BLaER1 treated with 17β-estradiol and CSF1 and Interleukin-3, amounts not matched to agents 10 nM and 100 nM (cell line): ENCODE measurements at regions not wholly inside any gene's neighbourhood (a gene's known extent, or its start where the extent isn't known, plus 50 kb on each side); places are given as distances from the start of the nearest gene placed in this dataset.
"Not testable (repeated sequence)": the region's sequence is repeated elsewhere in the genome, so short reads cannot be mapped to it uniquely, and the experiment has no call there.

Experiments
- H3K27ac ChIP-seq, 11 experiments: shearing (Covaris generic); formaldehyde crosslinking; 2 replicates each; pipeline ENCODE4 v1.8.1; 2022
- H3K27me3 ChIP-seq, 11 experiments: shearing (Covaris generic); formaldehyde crosslinking; 2 replicates each; pipeline ENCODE4 v1.8.1; 2022
- H3K36me3 ChIP-seq, 11 experiments: shearing (Covaris generic); formaldehyde crosslinking; 2 replicates each; pipeline ENCODE4 v1.8.1; 2022
- H3K4me1 ChIP-seq, 10 experiments: shearing (Covaris generic); formaldehyde crosslinking; 2 replicates each; pipeline ENCODE4 v1.8.1; 2022
- H3K4me2 ChIP-seq, 11 experiments: shearing (Covaris generic); formaldehyde crosslinking; 2 replicates each; pipeline ENCODE4 v1.8.1; 2022
- H3K4me3 ChIP-seq, 10 experiments: shearing (Covaris generic); formaldehyde crosslinking; 2 replicates each; pipeline ENCODE4 v1.8.1; 2022
- H3K9ac ChIP-seq, 11 experiments: shearing (Covaris generic); formaldehyde crosslinking; 2 replicates each; pipeline ENCODE4 v1.8.1; 2022
- H3K9me3 ChIP-seq, 11 experiments: shearing (Covaris generic); formaldehyde crosslinking; replicated peaks in 1 of 11; 2 replicates each; pipeline ENCODE4 v1.8.1; 2022
- H4K20me1 ChIP-seq, 11 experiments: shearing (Covaris generic); formaldehyde crosslinking; 2 replicates each; pipeline ENCODE4 v1.8.1; 2022

DNA sequence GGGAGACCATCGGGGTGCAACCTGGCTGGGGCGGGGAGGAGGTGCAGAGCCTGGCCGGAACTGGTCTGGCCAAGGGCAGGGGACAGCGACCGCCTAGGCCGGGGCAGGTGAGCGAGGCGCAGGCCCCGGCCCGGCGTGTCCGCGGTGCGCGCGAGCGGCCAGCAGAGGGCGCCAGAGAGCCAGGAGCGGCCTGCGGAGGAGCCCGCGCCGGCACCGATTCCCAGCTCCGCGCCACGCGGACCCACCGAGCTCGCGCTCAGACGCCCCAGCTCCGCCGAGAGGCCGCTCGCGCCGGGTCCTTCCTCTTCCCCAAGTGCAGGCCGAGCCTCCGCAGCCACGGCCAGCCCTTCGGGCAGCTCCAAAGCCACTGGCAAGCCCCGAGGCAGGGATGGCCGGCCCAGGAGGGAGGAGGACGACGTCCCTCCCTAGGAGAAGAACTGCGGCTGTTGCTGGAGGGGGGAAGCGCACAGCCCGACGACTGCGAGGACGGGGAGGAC is 128.9 kb upstream of the HMX1 start:
- not testable (repeated sequence) for H3K4me1 ChIP-seq, H3K36me3 ChIP-seq, H4K20me1 ChIP-seq, H3K9me3 ChIP-seq
- H3K27ac ChIP-seq = peak overlapping the region in 7 of 11 experiments; percentile 42 to 62 (median 55); a peak in 8 of 22 replicates
- peak overlapping the region; percentile 76 to 99 (median 89) for H3K4me2 ChIP-seq
- H3K9ac ChIP-seq = peak overlapping the region; percentile 57 to 81 (median 70); a peak in 19 of 22 replicates
- H3K27me3 ChIP-seq = peaks cover 0 to 20% (median 8%) of the 10 kb centered on the region in 11 experiments; a peak in 11 of 22 replicates
- peak overlapping the region; percentile 46 to 66 (median 56); a peak in 17 of 20 replicates for H3K4me3 ChIP-seq

DNA sequence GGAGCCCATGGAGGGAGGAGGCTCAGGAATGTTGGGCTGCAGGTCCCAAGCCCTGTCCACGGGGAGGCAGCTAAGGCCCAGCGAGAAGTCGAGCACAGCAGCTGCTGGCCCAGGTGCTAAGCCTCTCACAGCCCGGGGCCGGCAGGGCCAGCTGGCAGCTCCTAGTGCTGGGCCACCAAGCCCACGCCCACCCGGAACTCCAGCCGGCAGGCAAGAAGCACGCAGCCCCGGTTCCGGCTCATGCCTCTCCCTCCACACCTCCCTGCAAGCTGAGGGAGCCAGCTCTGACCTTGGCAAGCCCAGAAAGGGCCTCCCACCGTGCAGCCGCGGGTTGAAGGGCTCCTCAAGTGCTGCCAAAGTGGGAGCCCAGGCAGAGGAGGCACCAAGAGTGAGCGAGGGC is 121.3 kb upstream of the HMX1 start:
- H3K9ac ChIP-seq, H4K20me1 ChIP-seq, H3K27me3 ChIP-seq, H3K4me1 ChIP-seq, H3K4me2 ChIP-seq, H3K36me3 ChIP-seq, H3K4me3 ChIP-seq, H3K27ac ChIP-seq: not testable (repeated sequence)
- peaks cover 0 to 13% (median 6%) of the 10 kb centered on the region in 11 experiments; a peak in 8 of 22 replicates for H3K9me3 ChIP-seq

DNA sequence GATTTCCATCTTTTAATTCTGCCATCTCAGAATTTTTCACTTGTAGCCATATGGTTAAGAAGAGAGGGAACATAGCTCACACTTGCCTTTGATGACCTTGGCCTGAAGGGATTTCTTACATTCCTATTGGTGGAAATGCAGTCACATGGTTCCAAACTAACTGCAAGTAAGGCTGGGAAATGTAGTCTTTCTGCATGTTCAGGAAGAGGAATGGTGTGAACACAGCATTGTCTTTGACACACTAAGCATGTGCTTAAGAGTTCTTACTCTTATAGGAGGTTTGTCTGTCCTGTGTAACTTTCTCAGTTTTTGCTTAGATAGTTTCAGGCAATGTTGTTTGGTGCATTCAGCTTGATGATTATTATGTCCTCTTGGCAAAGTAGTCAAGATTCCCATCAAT is 119.8 kb upstream of the HMX1 start:
- not testable (repeated sequence) for H3K36me3 ChIP-seq, H3K4me3 ChIP-seq, H3K4me1 ChIP-seq, H3K27ac ChIP-seq, H3K27me3 ChIP-seq, H3K9ac ChIP-seq, H3K4me2 ChIP-seq, H4K20me1 ChIP-seq
- H3K9me3 ChIP-seq = peaks cover 0 to 13% (median 6%) of the 10 kb centered on the region in 11 experiments; a peak in 8 of 22 replicates

DNA sequence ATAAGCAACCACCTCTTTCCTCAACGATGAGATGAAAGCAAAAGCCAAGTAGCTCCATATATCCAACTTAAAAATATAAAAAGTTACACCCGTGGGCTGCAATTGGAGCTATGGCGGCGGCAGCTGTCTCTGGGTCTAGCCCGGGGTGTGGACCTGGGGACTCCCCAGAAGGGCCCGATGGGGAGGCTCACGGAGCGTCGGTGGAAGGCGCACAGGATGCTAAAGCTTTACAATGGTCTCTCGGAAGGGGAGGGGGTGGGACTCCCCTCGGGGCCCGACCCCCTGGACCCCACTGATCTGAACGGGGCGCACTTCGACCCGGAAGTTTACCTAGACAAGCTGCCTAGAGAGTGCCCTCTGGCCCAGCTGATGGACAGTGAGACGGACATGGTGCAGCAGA is 118.7 kb upstream of the HMX1 start:
- H3K9ac ChIP-seq, H3K27me3 ChIP-seq, H4K20me1 ChIP-seq, H3K4me1 ChIP-seq, H3K4me2 ChIP-seq, H3K4me3 ChIP-seq, H3K27ac ChIP-seq, H3K36me3 ChIP-seq: not testable (repeated sequence)
- H3K9me3 ChIP-seq = peaks cover 0 to 13% (median 6%) of the 10 kb centered on the region in 11 experiments; a peak in 8 of 22 replicates

DNA sequence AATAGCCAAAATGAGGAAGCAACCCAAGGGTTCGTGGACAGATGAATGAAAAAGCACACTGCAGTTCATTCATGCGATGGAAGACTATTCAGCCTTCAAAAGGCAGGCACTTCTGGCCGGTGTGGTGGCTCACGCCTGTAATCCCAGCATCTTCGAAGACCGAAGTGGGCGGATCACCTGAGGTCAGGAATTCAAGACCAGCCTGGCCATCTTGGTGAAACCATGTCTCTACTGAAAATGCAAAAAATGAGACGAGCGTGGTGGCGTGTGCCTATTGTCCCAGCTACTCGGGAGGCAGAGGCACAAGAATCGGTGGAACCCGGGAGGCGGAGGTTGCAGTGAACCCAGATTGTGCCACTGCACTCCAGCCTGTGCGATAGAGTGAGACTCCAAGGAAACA is 114.1 kb upstream of the HMX1 start:
- H3K27me3 ChIP-seq, H3K4me1 ChIP-seq, H3K36me3 ChIP-seq, H3K9ac ChIP-seq, H3K4me2 ChIP-seq, H4K20me1 ChIP-seq, H3K4me3 ChIP-seq, H3K27ac ChIP-seq, H3K9me3 ChIP-seq: not testable (repeated sequence)

DNA sequence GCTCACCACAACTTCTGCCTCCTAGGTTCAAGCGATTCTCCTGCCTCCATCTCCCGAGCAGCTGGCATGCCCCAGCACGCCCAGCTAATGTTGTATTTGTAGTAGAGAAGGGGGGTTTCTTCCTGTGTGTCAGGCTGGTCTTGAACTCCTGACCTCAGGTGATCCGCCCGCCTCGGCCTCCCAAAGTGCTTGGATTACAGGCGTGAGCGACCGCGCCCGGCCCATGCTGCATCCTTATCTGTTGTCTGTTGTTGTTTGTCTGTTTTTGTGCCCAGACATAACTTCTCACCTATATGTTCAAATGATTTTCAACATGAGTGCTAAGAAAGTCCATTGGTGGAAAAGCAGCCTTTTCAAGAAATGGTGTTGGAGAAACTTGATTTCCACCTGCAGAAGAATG is 113.0 kb upstream of the HMX1 start:
- not testable (repeated sequence) for H3K9ac ChIP-seq, H3K4me2 ChIP-seq

DNA sequence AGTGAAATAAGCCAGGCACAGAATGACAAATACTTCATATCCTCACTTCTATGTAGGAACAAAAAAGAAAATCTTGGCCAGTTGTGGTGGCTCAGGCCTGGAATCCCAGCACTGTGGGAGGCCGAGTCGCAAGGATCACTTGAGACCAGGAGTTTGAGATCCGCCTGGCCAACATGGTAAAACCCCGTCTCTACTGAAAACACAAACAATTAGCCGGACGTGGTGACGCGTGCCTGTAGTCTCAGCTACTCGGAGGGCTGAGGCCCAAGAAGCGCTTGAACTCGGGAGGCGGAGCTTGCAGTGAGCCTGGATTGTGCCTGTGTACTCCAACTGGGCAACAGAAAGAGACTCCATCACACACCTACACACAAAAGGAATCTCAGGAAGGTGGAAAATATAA is 112.3 kb upstream of the HMX1 start:
- not testable (repeated sequence) for H3K27ac ChIP-seq, H3K9me3 ChIP-seq, H4K20me1 ChIP-seq, H3K27me3 ChIP-seq, H3K4me2 ChIP-seq, H3K9ac ChIP-seq, H3K4me3 ChIP-seq, H3K4me1 ChIP-seq, H3K36me3 ChIP-seq

More for the DNA sequence above, 113.0 kb upstream of the HMX1 start:
- H3K27me3 ChIP-seq, H3K27ac ChIP-seq, H3K9me3 ChIP-seq, H4K20me1 ChIP-seq, H3K36me3 ChIP-seq, H3K4me3 ChIP-seq, H3K4me1 ChIP-seq: not testable (repeated sequence)

DNA sequence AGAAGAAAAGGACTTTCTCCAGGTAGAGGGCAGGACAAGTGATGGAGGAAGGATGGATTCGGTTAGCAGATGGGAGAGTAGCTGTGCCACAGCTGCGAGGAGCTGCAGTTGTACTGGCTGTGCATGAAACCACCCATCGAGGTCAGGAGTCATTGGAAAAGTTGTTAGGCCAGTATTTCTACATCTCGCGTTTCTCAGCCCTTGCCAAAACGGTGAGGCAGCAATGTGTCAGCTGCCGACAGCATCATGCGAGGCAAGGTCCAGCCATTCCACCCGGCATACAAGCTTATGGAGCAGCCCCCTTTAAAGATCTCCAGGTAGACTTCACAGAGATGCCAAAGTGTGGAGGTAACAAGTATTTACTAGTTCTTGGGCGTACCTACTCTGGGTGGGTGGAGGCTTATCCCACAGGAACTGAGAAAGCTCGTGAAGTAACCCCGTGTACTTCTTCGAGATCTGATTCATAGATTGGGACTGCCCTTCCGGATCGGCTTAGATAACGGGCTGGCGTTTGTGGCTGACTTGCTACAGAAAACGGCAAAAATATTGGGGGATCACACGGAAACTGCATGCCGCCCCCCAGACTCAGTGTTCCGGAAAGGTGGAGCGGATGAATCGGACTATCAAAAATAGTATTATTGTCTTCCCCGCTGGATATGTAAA is 105.0 kb upstream of the HMX1 start:
- H3K4me1 ChIP-seq, H3K4me3 ChIP-seq, H4K20me1 ChIP-seq, H3K27ac ChIP-seq, H3K4me2 ChIP-seq, H3K9me3 ChIP-seq, H3K27me3 ChIP-seq, H3K36me3 ChIP-seq, H3K9ac ChIP-seq: not testable (repeated sequence)

DNA sequence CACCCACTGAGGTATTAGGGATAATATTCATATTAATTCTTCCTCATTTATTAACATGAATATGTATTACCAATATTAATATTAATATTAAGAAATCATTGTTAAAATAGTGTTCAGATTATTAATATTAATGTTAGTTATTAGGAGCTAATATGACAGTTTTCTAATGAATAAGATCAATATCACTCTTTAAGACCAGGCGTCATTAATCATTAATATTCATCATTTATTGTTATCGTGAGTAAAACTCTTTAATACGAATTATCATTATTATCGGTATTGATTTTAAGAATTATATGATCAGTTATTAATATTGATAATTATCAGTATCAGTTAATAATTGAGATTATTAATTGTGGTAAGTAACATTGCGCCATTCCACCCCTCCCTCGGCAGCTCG is 101.0 kb upstream of the HMX1 start:
- H3K27ac ChIP-seq, H3K4me3 ChIP-seq, H3K9me3 ChIP-seq, H3K27me3 ChIP-seq, H3K9ac ChIP-seq, H3K4me1 ChIP-seq, H3K36me3 ChIP-seq, H3K4me2 ChIP-seq, H4K20me1 ChIP-seq: not testable (repeated sequence)

DNA sequence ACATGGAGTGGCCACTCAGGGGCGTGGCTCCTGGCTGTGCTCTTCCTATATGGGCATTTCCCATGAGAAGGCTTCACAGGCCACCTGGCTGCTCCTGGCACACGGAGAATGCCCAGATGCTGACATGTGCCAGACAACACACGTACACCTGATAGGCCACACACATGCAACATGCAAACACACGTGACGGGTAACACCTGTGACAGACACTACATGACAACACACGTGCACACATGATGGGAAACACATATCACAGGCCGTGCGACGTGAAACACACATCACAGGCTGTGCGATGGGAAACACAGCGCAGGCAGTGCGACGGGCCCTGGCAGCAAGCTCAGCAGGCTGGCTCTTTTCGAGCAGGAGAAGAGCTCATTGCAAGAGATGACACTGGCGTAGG is 94.3 kb upstream of the HMX1 start:
- H3K9me3 ChIP-seq, H3K4me3 ChIP-seq, H4K20me1 ChIP-seq, H3K4me2 ChIP-seq, H3K4me1 ChIP-seq, H3K27ac ChIP-seq, H3K9ac ChIP-seq, H3K27me3 ChIP-seq, H3K36me3 ChIP-seq: not testable (repeated sequence)

DNA sequence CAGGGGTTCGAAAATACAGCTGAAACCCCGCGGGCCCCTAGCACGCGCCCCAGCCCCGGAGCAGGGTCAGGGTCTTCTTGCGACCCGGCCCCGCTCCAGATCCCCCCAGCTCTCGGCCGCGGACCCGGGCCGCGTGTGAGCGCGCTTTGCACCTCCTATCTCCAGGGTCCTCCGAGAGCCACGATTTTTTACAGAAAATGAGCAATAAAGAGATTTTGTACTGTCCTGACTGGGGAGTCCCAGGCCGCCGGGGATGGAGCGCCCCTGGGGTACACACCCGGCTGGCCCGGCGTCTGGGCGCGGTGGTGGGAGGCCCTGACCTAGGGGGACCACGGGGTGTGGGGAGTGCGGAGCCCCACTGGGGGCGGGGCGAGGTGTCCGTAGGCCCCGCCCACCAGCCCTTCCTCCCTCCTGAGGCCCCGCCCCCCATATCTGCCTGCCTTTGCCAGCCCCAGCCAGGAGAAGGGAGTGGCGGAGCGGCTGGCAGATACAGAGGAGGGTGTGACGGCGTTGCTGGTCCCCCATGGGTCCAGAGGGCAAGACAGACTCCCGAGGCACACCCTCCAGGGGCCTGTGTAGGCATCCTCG is 92.7 kb upstream of the HMX1 start:
- H3K36me3 ChIP-seq, H3K4me2 ChIP-seq, H3K4me3 ChIP-seq, H3K27me3 ChIP-seq, H3K9ac ChIP-seq, H4K20me1 ChIP-seq, H3K4me1 ChIP-seq, H3K9me3 ChIP-seq, H3K27ac ChIP-seq: not testable (repeated sequence)

DNA sequence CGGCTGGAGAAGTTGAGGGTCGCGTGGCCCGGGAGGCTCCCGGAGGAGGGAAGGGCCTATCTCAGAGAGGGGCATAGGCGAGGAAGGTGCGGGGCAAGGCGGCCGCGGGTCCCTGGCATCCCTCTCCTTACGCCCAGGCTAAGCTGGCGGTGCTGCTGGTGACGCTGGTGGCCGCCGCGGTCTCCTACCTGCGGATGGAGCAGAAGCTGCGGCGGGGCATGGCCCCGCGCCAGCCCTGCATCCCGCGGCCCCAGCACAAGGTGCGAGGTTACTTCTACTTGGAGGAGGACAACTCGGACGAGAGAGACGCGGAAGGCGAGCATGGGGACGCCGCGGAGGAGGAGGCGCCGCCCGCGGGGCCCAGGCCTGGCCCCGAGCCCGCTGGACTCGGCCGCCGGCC is 91.9 kb upstream of the HMX1 start:
- H3K9ac ChIP-seq, H4K20me1 ChIP-seq, H3K27ac ChIP-seq, H3K36me3 ChIP-seq, H3K4me2 ChIP-seq, H3K9me3 ChIP-seq, H3K4me3 ChIP-seq, H3K4me1 ChIP-seq, H3K27me3 ChIP-seq: not testable (repeated sequence)

DNA sequence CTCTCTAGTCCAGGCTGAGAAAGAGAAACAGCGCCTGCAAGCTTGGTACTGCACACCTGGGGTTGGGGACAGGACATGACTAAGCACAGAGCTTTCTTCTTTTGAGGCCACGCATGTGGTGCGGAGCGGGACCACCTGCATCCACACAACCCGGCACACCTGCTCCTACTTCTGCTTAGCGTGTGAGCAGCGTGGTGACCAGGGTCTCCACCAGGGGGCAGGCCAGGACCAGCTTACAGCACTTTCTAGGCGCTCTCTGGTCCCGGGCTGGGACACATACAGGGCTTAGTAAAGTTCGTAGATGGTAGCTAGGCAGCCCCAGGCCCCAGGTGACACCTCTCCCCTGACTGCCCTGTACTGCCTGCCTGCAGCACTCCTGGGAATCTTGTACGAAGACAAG is 89.7 kb upstream of the HMX1 start:
- not testable (repeated sequence) for H3K4me1 ChIP-seq, H3K36me3 ChIP-seq, H3K4me3 ChIP-seq, H3K27ac ChIP-seq, H3K27me3 ChIP-seq, H4K20me1 ChIP-seq, H3K9me3 ChIP-seq, H3K4me2 ChIP-seq, H3K9ac ChIP-seq

DNA sequence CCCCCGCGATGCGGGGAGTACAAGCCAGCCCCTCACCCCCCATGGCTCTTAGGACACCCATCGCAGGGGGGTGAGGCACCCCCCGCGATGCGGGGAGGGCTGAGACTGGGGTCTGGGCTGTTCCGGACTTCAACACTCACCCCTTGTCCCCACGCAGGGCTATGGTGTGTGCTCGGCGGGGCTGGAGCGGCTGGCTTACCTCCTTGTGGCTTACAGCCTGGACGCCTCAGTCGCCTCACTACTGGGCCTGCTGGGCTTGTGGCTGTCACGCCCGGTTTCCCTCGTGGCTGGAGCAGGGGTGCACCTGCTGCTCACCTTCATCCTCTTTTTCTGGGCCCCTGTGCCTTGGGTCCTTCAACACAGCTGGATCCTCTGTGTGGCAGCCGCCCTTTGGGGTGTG is 87.8 kb upstream of the HMX1 start:
- H4K20me1 ChIP-seq, H3K4me1 ChIP-seq, H3K9ac ChIP-seq, H3K27ac ChIP-seq, H3K9me3 ChIP-seq, H3K27me3 ChIP-seq, H3K4me2 ChIP-seq, H3K36me3 ChIP-seq, H3K4me3 ChIP-seq: not testable (repeated sequence)

DNA sequence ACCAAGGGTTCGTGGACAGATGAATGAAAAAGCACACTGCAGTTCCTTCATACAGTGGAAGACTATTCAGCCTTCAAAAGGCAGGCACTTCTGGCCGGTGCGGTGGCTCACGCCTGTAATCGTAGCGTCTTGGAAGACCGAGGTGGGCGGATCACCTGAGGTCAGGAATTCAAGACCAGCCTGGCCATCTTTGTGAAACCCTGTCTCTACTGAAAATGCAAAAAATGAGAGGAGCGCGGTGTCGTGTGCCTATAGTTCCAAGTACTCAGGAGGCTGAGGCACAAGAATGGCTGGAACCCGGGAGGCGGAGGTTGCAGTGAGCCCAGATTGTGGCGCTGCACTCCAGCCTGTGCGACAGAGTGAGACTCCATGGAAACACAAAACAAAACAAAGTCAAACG is 82.4 kb upstream of the HMX1 start:
- H3K4me1 ChIP-seq, H3K4me2 ChIP-seq, H4K20me1 ChIP-seq, H3K9ac ChIP-seq, H3K36me3 ChIP-seq, H3K27me3 ChIP-seq, H3K27ac ChIP-seq, H3K4me3 ChIP-seq, H3K9me3 ChIP-seq: not testable (repeated sequence)
